ENCODE measurements at regions not wholly inside any gene's neighbourhood (a gene's known extent, or its start where the extent isn't known, plus 50 kb on each side); places are given as distances from the start of the nearest gene placed in this dataset.

DNA sequence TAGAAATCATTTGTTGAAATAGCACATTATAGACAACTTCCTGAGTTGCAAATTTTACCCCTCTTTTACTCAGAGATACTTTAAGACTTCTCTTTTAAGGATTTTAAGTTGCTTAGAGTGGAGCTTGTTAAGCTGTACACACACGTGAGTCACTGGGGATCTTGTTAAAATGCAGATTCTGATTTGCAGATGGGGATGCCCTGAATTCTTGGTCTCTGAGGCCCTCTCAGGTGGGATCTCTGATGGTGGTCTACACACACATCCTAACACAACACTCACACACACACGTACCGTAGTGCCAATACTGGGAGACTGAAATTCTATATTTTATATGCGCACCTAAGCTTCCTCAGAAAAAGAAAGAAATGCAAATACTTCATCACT is 788.3 kb downstream of the UQCRFS1 start:
- TF ChIP-seq POLR2A (IDR thresholded peaks at IDR 0.05), result no peak
- TF ChIP-seq, protein P1, sequence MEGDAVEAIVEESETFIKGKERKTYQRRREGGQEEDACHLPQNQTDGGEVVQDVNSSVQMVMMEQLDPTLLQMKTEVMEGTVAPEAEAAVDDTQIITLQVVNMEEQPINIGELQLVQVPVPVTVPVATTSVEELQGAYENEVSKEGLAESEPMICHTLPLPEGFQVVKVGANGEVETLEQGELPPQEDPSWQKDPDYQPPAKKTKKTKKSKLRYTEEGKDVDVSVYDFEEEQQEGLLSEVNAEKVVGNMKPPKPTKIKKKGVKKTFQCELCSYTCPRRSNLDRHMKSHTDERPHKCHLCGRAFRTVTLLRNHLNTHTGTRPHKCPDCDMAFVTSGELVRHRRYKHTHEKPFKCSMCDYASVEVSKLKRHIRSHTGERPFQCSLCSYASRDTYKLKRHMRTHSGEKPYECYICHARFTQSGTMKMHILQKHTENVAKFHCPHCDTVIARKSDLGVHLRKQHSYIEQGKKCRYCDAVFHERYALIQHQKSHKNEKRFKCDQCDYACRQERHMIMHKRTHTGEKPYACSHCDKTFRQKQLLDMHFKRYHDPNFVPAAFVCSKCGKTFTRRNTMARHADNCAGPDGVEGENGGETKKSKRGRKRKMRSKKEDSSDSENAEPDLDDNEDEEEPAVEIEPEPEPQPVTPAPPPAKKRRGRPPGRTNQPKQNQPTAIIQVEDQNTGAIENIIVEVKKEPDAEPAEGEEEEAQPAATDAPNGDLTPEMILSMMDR (IDR thresholded peaks at IDR 0.05), result no peak
